ENCODE measurements at regions not wholly inside any gene's neighbourhood (a gene's known extent, or its start where the extent isn't known, plus 50 kb on each side); places are given as distances from the start of the nearest gene placed in this dataset.

DNA sequence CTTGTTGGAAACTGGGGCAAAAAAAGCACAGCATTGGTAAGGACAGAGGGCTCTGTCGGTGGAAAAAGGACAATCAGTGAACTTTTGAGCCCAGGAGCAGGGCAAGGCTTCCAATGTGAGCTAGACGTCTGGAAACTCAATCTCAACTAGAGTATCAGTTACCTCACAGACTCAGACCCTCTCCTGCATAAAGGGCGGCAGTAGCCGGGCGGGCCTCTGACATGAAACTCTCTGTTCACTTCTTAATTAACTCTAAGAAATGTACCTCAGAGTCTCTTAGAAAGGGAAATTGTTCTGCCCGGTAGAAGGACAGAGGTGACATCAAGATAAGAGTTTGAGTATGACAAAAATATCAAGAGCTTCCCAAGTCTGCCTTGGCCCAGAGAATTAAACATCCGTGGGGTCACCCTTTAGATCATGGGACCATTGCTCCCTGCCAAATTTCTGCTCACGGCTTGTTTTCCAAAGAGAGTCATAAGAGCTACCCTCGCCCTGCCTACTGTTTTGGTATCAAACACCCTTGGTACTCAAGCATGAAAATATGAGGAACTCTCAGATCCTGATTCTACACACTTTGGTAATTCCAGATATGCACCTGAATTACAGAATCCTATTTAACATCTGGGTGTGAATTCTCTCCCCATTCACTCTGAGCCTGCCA, 103.5 kb upstream of the PKDCC start:
- no peak overlapping the region for H3K27ac ChIP-seq (ENCODE audit: low read length)
- no peaks in the 10 kb centered on the region for H3F3A ChIP-seq (ENCODE audit: insufficient read depth, low read length)
- no peak overlapping the region for H3K4me2 ChIP-seq (ENCODE audit: low read depth, low read length)
- H3K9ac ChIP-seq (ENCODE audit: low read length), result no peak overlapping the region
- H3K9me3 ChIP-seq (replicated peaks; ENCODE audit: insufficient read depth, low read length), result no peaks in the 10 kb centered on the region
- no peaks in the 10 kb centered on the region for H4K20me1 ChIP-seq (ENCODE audit: insufficient read depth, low read length)
- H3K36me3 ChIP-seq (replicated peaks; ENCODE audit: insufficient read depth, low read length), result no peaks in the 10 kb centered on the region
- DNase-seq, result no peak
- H3K79me2 ChIP-seq (ENCODE audit: low read length), result no peaks in the 10 kb centered on the region
- H3K4me1 ChIP-seq (ENCODE audit: low read length), result no peaks in the 10 kb centered on the region
- no peaks in the 10 kb centered on the region for H3K27me3 ChIP-seq (replicated peaks; ENCODE audit: insufficient read depth, low read length)
- no peak overlapping the region for H3K4me3 ChIP-seq (ENCODE audit: low read length)
- H3K9me2 ChIP-seq (replicated peaks; ENCODE audit: insufficient read depth, low read length), result no peaks in the 10 kb centered on the region
- no peak for TF ChIP-seq EZH2 (optimal IDR thresholded peaks at IDR 0.05; ENCODE audit: low read depth, low read length)
- no peak for TF ChIP-seq EZH2phosphoT487 (IDR thresholded peaks at IDR 0.05; ENCODE audit: low read length)
- TF ChIP-seq, protein P1, sequence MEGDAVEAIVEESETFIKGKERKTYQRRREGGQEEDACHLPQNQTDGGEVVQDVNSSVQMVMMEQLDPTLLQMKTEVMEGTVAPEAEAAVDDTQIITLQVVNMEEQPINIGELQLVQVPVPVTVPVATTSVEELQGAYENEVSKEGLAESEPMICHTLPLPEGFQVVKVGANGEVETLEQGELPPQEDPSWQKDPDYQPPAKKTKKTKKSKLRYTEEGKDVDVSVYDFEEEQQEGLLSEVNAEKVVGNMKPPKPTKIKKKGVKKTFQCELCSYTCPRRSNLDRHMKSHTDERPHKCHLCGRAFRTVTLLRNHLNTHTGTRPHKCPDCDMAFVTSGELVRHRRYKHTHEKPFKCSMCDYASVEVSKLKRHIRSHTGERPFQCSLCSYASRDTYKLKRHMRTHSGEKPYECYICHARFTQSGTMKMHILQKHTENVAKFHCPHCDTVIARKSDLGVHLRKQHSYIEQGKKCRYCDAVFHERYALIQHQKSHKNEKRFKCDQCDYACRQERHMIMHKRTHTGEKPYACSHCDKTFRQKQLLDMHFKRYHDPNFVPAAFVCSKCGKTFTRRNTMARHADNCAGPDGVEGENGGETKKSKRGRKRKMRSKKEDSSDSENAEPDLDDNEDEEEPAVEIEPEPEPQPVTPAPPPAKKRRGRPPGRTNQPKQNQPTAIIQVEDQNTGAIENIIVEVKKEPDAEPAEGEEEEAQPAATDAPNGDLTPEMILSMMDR (IDR thresholded peaks at IDR 0.05; ENCODE audit: low read length), result no peak
- no peak overlapping the region for H2AFZ ChIP-seq (ENCODE audit: low read length)

GRCh38 chr2:41947701-41948396, 100.0 kb upstream of the PKDCC start:
- Histone ChIP-seq H3K9ac (ENCODE audit: low read length) (no peak overlapping the region), H3K4me3 (ENCODE audit: low read length) (no peak overlapping the region), H3F3A (ENCODE audit: insufficient read depth, low read length) (0 out of 2 replicates have a peak, but pooled peaks cover under 1% of the 10 kb centered on the region), H2AFZ (ENCODE audit: low read length) (no peak overlapping the region), H3K79me2 (ENCODE audit: low read length) (no peaks in the 10 kb centered on the region), H4K20me1 (ENCODE audit: insufficient read depth, low read length) (no peaks in the 10 kb centered on the region), H3K9me2 (replicated peaks; ENCODE audit: insufficient read depth, low read length) (no peaks in the 10 kb centered on the region), H3K36me3 (replicated peaks; ENCODE audit: insufficient read depth, low read length) (no peaks in the 10 kb centered on the region), H3K4me2 (ENCODE audit: low read depth, low read length) (no peak overlapping the region), H3K27ac (ENCODE audit: low read length) (no peak overlapping the region), H3K27me3 (replicated peaks; ENCODE audit: insufficient read depth, low read length) (no peaks in the 10 kb centered on the region), H3K4me1 (ENCODE audit: low read length) (peaks cover under 1% of the 10 kb centered on the region; the same call in 1 of the 2 replicates), H3K9me3 (replicated peaks; ENCODE audit: insufficient read depth, low read length) (no peaks in the 10 kb centered on the region)
- no peak for DNase-seq
- TF ChIP-seq EZH2 (optimal IDR thresholded peaks at IDR 0.05; ENCODE audit: low read depth, low read length) (no peak), EZH2phosphoT487 (IDR thresholded peaks at IDR 0.05; ENCODE audit: low read length) (no peak)
- TF ChIP-seq, protein P1 (IDR thresholded peaks at IDR 0.05; ENCODE audit: low read length), result no peak

- Histone ChIP-seq H2AFZ (ENCODE audit: low read length) (no peak overlapping the region), H3K9me2 (replicated peaks; ENCODE audit: insufficient read depth, low read length) (no peaks in the 10 kb centered on the region), H3K79me2 (ENCODE audit: low read length) (no peaks in the 10 kb centered on the region), H3K27ac (ENCODE audit: low read length) (no peak overlapping the region), H3K4me2 (ENCODE audit: low read depth, low read length) (no peak overlapping the region), H3K4me1 (ENCODE audit: low read length) (peaks cover 6% of the 10 kb centered on the region), H4K20me1 (ENCODE audit: insufficient read depth, low read length) (no peaks in the 10 kb centered on the region), H3K9me3 (replicated peaks; ENCODE audit: insufficient read depth, low read length) (no peaks in the 10 kb centered on the region), H3K27me3 (replicated peaks; ENCODE audit: insufficient read depth, low read length) (no peaks in the 10 kb centered on the region), H3K9ac (ENCODE audit: low read length) (no peak overlapping the region), H3F3A (ENCODE audit: insufficient read depth, low read length) (peaks cover 6% of the 10 kb centered on the region; the same call in 1 of the 2 replicates), H3K36me3 (replicated peaks; ENCODE audit: insufficient read depth, low read length) (no peaks in the 10 kb centered on the region), H3K4me3 (ENCODE audit: low read length) (no peak overlapping the region)
- no peak for DNase-seq
- TF ChIP-seq, protein P1 (IDR thresholded peaks at IDR 0.05; ENCODE audit: low read length), result no peak
- TF ChIP-seq EZH2 (optimal IDR thresholded peaks at IDR 0.05; ENCODE audit: low read depth, low read length) (no peak), EZH2phosphoT487 (IDR thresholded peaks at IDR 0.05; ENCODE audit: low read length) (no peak)
Observed at GRCh38 chr2:41948397-41948763, 99.4 kb upstream of the PKDCC start.

All from MM.1S (cell line).